Smooth muscle cell (in vitro differentiated cells): ENCODE measurements at regions not wholly inside any gene's neighbourhood (a gene's known extent, or its start where the extent isn't known, plus 50 kb on each side); places are given as distances from the start of the nearest gene placed in this dataset.

ENCODE experiments used
- DNase-seq: peaks from one replicate; lab custom pipeline; 2025; ENCODE audit not compliant: unreplicated experiment; lab: John Stamatoyannopoulos, UW
- H2AFZ ChIP-seq: fragments of 200-600 bp; sonication (generic); 2 replicates; pipeline ENCODE4 v1.6.0; 2016; ENCODE audit warnings: antibody characterized with exemption, low read depth, mild to moderate bottlenecking
- H3F3A ChIP-seq: fragments of 200-600 bp; sonication (generic); 2 replicates; pipeline ENCODE4 v1.6.0; 2017; ENCODE audit warnings: antibody characterized with exemption, low read depth
- H3K27ac ChIP-seq: fragments of 200-600 bp; sonication (generic); 2 replicates; pipeline ENCODE4 v1.5.1; 2016; ENCODE audit warnings: low read depth, mild to moderate bottlenecking
- H3K27me3 ChIP-seq: fragments of 200-600 bp; sonication (generic); 2 replicates; pipeline ENCODE4 v1.6.1; 2016; ENCODE audit warnings: low read depth, mild to moderate bottlenecking
- H3K36me3 ChIP-seq: fragments of 200-600 bp; sonication (generic); 2 replicates; pipeline ENCODE4 v1.5.1; 2016; ENCODE audit warnings: low read depth
- H3K4me1 ChIP-seq: fragments of 200-600 bp; sonication (generic); 2 replicates; pipeline ENCODE4 v1.5.1; 2016; ENCODE audit warnings: low read depth
- H3K4me2 ChIP-seq: fragments of 200-600 bp; sonication (generic); 2 replicates; pipeline ENCODE4 v1.6.0; 2016; ENCODE audit warnings: mild to moderate bottlenecking
- H3K4me3 ChIP-seq: fragments of 200-600 bp; sonication (generic); 2 replicates; pipeline ENCODE4 v1.5.1; 2016; ENCODE audit warnings: mild to moderate bottlenecking
- H3K79me2 ChIP-seq: fragments of 200-600 bp; sonication (generic); 2 replicates; pipeline ENCODE4 v1.6.0; 2016; ENCODE audit warnings: low read depth, mild to moderate bottlenecking
- H3K9ac ChIP-seq: fragments of 200-600 bp; sonication (generic); 2 replicates; pipeline ENCODE4 v1.6.0; 2016; ENCODE audit warnings: low read depth
- H3K9me3 ChIP-seq: fragments of 200-600 bp; sonication (generic); replicated peaks from 2 replicates; pipeline ENCODE4 v1.5.1; 2016; ENCODE audit warnings: low read depth
- H4K20me1 ChIP-seq: fragments of 200-600 bp; sonication (generic); 2 replicates; pipeline ENCODE4 v1.6.0; 2016; ENCODE audit warnings: low read depth
- WGBS: methylation state at CpG from one replicate; pipeline ENCODE4 v1.1.7; 2016; ENCODE audit warnings: low lambda C conversion rate; 5-methylcytosine and 5-hydroxymethylcytosine counted together
- TF ChIP-seq, protein P1 (sequence below): fragments of 200-600 bp; sonication (generic); IDR thresholded peaks from 2 replicates; pipeline ENCODE4 v1.5.1; 2017; ENCODE audit warnings: borderline replicate concordance, mild to moderate bottlenecking, antibody characterized with exemption; ENCODE audit not compliant: insufficient read depth, poor library complexity, severe bottlenecking

DNA sequence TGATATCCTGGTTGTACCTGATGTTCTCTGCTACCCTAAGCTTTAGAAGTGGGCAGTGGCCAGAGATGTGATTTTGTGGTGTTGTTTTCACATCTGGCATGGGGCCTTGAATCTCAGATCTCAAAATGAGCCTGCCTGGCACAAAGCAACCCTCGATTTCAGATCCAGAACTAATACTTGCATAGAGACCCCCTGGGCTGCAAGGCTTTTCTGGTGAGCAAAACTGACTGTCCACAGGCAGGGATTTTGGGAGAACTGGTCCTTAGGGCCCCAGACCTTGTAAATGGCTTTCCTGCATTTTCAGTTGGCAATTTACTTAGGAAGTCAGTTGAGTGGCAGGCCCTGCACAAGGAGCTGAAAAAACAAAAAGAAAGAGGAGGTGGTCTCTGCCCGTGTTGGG, 265.3 kb downstream of the MYCN start:
- no peak overlapping the region for H3K9ac ChIP-seq
- H3K9me3 ChIP-seq, result no peaks in the 10 kb centered on the region
- WGBS, result 88% methylated on average over 2 of the region's 2 CpGs
- H3K4me1 ChIP-seq, result peaks cover 10% of the 10 kb centered on the region
- H3K27me3 ChIP-seq, result no peaks in the 10 kb centered on the region
- TF ChIP-seq, protein P1, sequence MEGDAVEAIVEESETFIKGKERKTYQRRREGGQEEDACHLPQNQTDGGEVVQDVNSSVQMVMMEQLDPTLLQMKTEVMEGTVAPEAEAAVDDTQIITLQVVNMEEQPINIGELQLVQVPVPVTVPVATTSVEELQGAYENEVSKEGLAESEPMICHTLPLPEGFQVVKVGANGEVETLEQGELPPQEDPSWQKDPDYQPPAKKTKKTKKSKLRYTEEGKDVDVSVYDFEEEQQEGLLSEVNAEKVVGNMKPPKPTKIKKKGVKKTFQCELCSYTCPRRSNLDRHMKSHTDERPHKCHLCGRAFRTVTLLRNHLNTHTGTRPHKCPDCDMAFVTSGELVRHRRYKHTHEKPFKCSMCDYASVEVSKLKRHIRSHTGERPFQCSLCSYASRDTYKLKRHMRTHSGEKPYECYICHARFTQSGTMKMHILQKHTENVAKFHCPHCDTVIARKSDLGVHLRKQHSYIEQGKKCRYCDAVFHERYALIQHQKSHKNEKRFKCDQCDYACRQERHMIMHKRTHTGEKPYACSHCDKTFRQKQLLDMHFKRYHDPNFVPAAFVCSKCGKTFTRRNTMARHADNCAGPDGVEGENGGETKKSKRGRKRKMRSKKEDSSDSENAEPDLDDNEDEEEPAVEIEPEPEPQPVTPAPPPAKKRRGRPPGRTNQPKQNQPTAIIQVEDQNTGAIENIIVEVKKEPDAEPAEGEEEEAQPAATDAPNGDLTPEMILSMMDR, result no peak
- no peak overlapping the region for H2AFZ ChIP-seq
- H4K20me1 ChIP-seq, result no peaks in the 10 kb centered on the region
- DNase-seq, result no peak
- H3K4me2 ChIP-seq, result no peak overlapping the region
- H3K27ac ChIP-seq, result no peak overlapping the region
- no peaks in the 10 kb centered on the region for H3K79me2 ChIP-seq
- no peak overlapping the region for H3K4me3 ChIP-seq
- no peaks in the 10 kb centered on the region for H3F3A ChIP-seq
- H3K36me3 ChIP-seq, result no peaks in the 10 kb centered on the region

DNA sequence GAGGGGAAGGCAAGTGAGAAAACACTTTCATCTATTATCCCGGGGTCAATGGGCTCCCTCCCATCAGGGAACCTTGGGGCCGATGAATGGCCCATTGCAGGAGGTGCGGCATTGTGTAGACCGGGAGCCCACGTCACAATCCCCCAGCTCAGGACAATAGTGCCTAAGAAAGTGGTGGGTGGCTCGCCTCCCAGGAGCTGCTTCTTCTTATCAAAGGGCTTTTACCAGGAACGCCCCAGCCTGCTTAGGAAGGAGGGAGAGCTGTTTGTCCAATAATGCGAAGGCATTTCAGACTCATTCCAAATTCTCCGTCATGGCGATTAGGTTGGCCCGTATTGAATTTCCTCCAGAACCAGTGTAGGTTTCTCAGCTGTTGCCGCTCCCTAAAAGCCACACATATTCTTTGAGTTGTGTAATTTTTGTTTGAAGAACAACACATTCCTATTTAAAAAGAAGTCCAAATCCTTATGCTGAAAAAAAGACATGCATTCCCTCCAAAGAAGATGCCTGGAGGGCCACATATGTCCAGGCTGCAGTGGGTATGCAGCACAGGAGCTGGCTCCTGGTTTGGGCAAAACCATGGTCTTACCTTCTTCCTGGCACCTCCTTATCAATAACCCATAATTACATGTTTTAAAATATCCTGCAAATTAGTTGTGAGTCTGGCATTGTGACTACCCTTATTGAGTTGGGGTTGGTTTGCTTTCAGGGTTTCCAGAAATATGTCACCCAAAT, 264.7 kb downstream of the MYCN start:
- DNase-seq, result no peak
- Histone ChIP-seq H3K9me3 (no peaks in the 10 kb centered on the region), H2AFZ (no peak overlapping the region), H3K27me3 (no peaks in the 10 kb centered on the region), H4K20me1 (no peaks in the 10 kb centered on the region), H3K79me2 (no peaks in the 10 kb centered on the region), H3K27ac (no peak overlapping the region), H3F3A (no peaks in the 10 kb centered on the region), H3K9ac (no peak overlapping the region), H3K4me2 (no peak overlapping the region), H3K4me3 (no peak overlapping the region), H3K4me1 (peaks cover 10% of the 10 kb centered on the region), H3K36me3 (no peaks in the 10 kb centered on the region)
- WGBS, result 97% methylated on average over 12 of the region's 12 CpGs
- TF ChIP-seq, protein P1, result no peak

DNA sequence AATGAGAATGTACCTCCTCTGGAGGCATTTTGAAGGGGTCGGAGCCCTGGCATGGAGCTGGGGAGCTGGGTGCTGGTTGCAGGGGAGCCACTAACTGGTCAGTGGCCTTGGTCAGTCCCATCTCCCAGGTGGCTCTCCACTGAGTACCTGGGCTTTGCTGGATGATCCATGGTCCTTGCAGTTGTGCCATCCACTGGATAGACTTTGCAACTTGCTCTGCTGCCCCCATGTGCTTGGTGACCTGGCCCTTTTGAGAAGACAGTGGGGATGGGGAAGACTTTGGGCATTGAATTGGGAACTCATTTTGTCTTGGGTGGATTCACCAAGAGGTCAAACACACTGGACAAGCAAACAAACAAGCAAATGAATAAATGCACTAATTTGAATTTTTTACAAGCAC, 263.9 kb downstream of the MYCN start:
- Histone ChIP-seq H3K9me3 (no peaks in the 10 kb centered on the region), H4K20me1 (no peaks in the 10 kb centered on the region), H3K27me3 (no peaks in the 10 kb centered on the region), H3K27ac (no peak overlapping the region), H3K9ac (no peak overlapping the region), H3K4me1 (peaks cover 10% of the 10 kb centered on the region), H3K36me3 (no peaks in the 10 kb centered on the region), H3F3A (no peaks in the 10 kb centered on the region), H3K4me3 (no peak overlapping the region), H3K79me2 (no peaks in the 10 kb centered on the region), H3K4me2 (no peak overlapping the region), H2AFZ (no peak overlapping the region)
- TF ChIP-seq, protein P1, result no peak
- no peak for DNase-seq
- 97% methylated on average over 1 of the region's 1 CpG for WGBS

DNA sequence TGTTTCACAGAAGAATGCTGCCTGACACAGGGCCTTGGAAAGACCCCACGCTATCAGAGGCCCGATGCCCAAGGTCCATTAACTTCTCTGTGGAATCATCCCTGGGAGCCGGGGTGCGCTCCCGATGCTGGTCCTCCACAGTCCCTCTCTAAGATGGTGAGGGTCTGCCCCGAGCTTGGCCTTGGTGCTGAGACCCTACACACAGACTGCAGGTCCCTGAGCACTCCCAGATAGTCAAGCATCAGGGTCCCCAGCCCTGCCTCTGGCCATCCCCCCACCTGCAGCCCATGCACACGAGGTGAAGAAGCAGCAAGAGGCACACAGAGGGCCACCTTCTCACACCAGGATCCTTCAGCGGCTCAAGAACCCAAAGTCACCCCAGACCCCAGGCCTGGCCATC, 263.3 kb downstream of the MYCN start:
- TF ChIP-seq, protein P1, result no peak
- Histone ChIP-seq H3K36me3 (no peaks in the 10 kb centered on the region), H3K9me3 (no peaks in the 10 kb centered on the region), H3F3A (no peaks in the 10 kb centered on the region), H3K4me2 (no peak overlapping the region), H3K4me1 (peaks cover 10% of the 10 kb centered on the region), H4K20me1 (no peaks in the 10 kb centered on the region), H3K27me3 (no peaks in the 10 kb centered on the region), H3K4me3 (no peak overlapping the region), H3K27ac (no peak overlapping the region), H3K79me2 (no peaks in the 10 kb centered on the region), H3K9ac (no peak overlapping the region), H2AFZ (no peak overlapping the region)
- 95% methylated on average over 8 of the region's 8 CpGs for WGBS
- DNase-seq, result no peak
